H1 (cell line): ENCODE measurements at regions not wholly inside any gene's neighbourhood (a gene's known extent, or its start where the extent isn't known, plus 50 kb on each side); places are given as distances from the start of the nearest gene placed in this dataset.

Experiments used
- CTCF ChIA-PET: fragments of 300-600 bp; sonication (Branson Sonifier 250); formaldehyde crosslinking; loops from one replicate; lab custom pipeline; 2021; ENCODE audit not compliant: partially characterized antibody; lab: Charles Lee
- POLR2A ChIA-PET: fragments of 300-600 bp; sonication (Branson Sonifier 250); formaldehyde crosslinking; loops from one replicate; lab custom pipeline; 2021; ENCODE audit warnings: inconsistent platforms; ENCODE audit not compliant: partially characterized antibody; lab: Charles Lee
- DNase-seq, 2 experiments: peaks; one replicate each; pipeline versions ENCODE4 v3.0.0 to v3.0.0-alpha.2; 2010 to 2022; ENCODE audit warnings: low spot score in 2 of 2, low read depth in 1 of 2, mixed read lengths in 1 of 2
- FAIRE-seq: peaks from 2 replicates; lab custom pipeline; 2011; peaks lifted over from hg19 to GRCh38; lab: Jason Lieb, UNC
- H2AFZ ChIP-seq: 2 replicates; pipeline ENCODE4 v1.8.1; 2012; ENCODE audit warnings: low read length, inconsistent platforms
- H2AK5ac ChIP-seq: 2 replicates; pipeline ENCODE4 v1.6.1; 2013; ENCODE audit warnings: low read depth, low read length
- H2BK120ac ChIP-seq: replicated peaks from 2 replicates; pipeline ENCODE3; 2013; ENCODE audit warnings: low read depth, low read length, inconsistent platforms
- H2BK12ac ChIP-seq: 2 replicates; pipeline ENCODE4 v1.6.1; 2013; ENCODE audit warnings: low read depth, low read length
- H2BK15ac ChIP-seq: 2 replicates; pipeline ENCODE4 v1.6.1; 2013; ENCODE audit warnings: low read length
- H2BK20ac ChIP-seq: 2 replicates; pipeline ENCODE4 v1.6.1; 2013; ENCODE audit warnings: low read length
- H2BK5ac ChIP-seq: 2 replicates; pipeline ENCODE4 v1.6.1; 2013; ENCODE audit warnings: low read depth, low read length
- H3K14ac ChIP-seq: 2 replicates; pipeline ENCODE4 v1.6.1; 2013; ENCODE audit warnings: inconsistent platforms; ENCODE audit not compliant: insufficient read length
- H3K18ac ChIP-seq: 2 replicates; pipeline ENCODE4 v1.6.1; 2013; ENCODE audit warnings: low read length; ENCODE audit errors: extremely low read depth
- H3K23ac ChIP-seq: 2 replicates; pipeline ENCODE4 v1.6.1; 2013; ENCODE audit warnings: inconsistent platforms; ENCODE audit not compliant: insufficient read length
- H3K23me2 ChIP-seq: 2 replicates; pipeline ENCODE4 v1.6.1; 2013; ENCODE audit warnings: low read depth, low read length
- H3K27ac ChIP-seq: 2 replicates; pipeline ENCODE4 v1.6.1; 2011; ENCODE audit warnings: low read depth, low read length, inconsistent platforms
- H3K27me3 ChIP-seq, 4 experiments: replicated peaks in 1 of 4; 1 replicate in 1 of 4; 2 replicates in 3 of 4; pipeline versions ENCODE4 v1.6.1 to v1.8.1; 2011 to 2013; ENCODE audit warnings: low read length in 3 of 4, mild to moderate bottlenecking in 3 of 4, inconsistent platforms in 2 of 4, mixed read lengths in 2 of 4, moderate library complexity in 1 of 4; ENCODE audit not compliant: control insufficient read depth in 3 of 4, insufficient read depth in 3 of 4; ENCODE audit errors: extremely low read depth in 1 of 4
- H3K36me3 ChIP-seq, 4 experiments: 2 replicates each; pipeline versions ENCODE4 v1.6.1 to v1.8.1; 2011 to 2013; ENCODE audit warnings: mild to moderate bottlenecking in 4 of 4, low read length in 3 of 4, moderate library complexity in 2 of 4, control low read depth in 1 of 4, inconsistent platforms in 1 of 4; ENCODE audit not compliant: insufficient read depth in 4 of 4, control insufficient read depth in 2 of 4
- H3K4ac ChIP-seq: replicated peaks from 2 replicates; pipeline ENCODE3; 2013; ENCODE audit warnings: low read length, low read depth, mixed read lengths, inconsistent platforms; ENCODE audit not compliant: insufficient read length
- H3K4me1 ChIP-seq, 4 experiments: replicated peaks in 1 of 4; 1 replicate in 1 of 4; 2 replicates in 3 of 4; pipeline versions ENCODE4 v1.6.1 to v1.8.1; 2011 to 2013; ENCODE audit warnings: low read length in 3 of 4, inconsistent platforms in 2 of 4, mixed read lengths in 1 of 4; ENCODE audit not compliant: insufficient read depth in 4 of 4, control insufficient read depth in 3 of 4
- H3K4me2 ChIP-seq, 2 experiments: 2 replicates each; pipeline versions ENCODE4 v1.6.1 to v1.8.1; 2011 to 2013; ENCODE audit warnings: low read depth in 2 of 2, low read length in 2 of 2, control low read depth in 1 of 2, inconsistent platforms in 1 of 2, mild to moderate bottlenecking in 1 of 2; ENCODE audit not compliant: insufficient read depth in 1 of 2
- H3K4me3 ChIP-seq, 4 experiments: fragments of 200-600, 300-600 bp in 1 of 4; sonication (generic), shearing (Covaris generic), sonication (Bioruptor Twin) in 1 of 4; 2 replicates each; pipeline versions ENCODE4 v1.5.1 to v1.8.1; 2011 to 2016; ENCODE audit warnings: low read length in 4 of 4, low read depth in 3 of 4, control low read depth in 2 of 4, inconsistent platforms in 2 of 4, mild to moderate bottlenecking in 2 of 4, mixed read lengths in 1 of 4, moderate library complexity in 1 of 4; ENCODE audit not compliant: insufficient read depth in 2 of 4; ENCODE audit errors: extremely low read depth in 1 of 4
- H3K56ac ChIP-seq: replicated peaks from 2 replicates; pipeline ENCODE3; 2013; ENCODE audit warnings: low read depth, mild to moderate bottlenecking, mixed read lengths, low read length, inconsistent platforms; ENCODE audit not compliant: insufficient read length
- H3K79me1 ChIP-seq: 2 replicates; pipeline ENCODE4 v1.6.1; 2013; ENCODE audit warnings: low read depth, low read length, control low read depth
- H3K79me2 ChIP-seq, 2 experiments: 2 replicates each; pipeline versions ENCODE4 v1.6.1 to v1.8.1; 2012 to 2013; ENCODE audit warnings: low read length in 2 of 2, mild to moderate bottlenecking in 2 of 2, inconsistent platforms in 1 of 2; ENCODE audit not compliant: insufficient read depth in 2 of 2, control insufficient read depth in 1 of 2
- H3K9ac ChIP-seq, 4 experiments: replicated peaks in 1 of 4; 1 replicate in 1 of 4; 2 replicates in 3 of 4; pipeline versions ENCODE4 v1.6.1 to v1.8.1; 2011 to 2013; ENCODE audit warnings: low read depth in 3 of 4, low read length in 3 of 4, control low read depth in 2 of 4, mild to moderate bottlenecking in 2 of 4, moderate library complexity in 2 of 4, inconsistent platforms in 1 of 4; ENCODE audit errors: extremely low read depth in 1 of 4
- H3K9me3 ChIP-seq, 2 experiments: 2 replicates each; pipeline versions ENCODE4 v1.6.1 to v1.8.1; 2012 to 2013; ENCODE audit warnings: mild to moderate bottlenecking in 2 of 2, moderate library complexity in 2 of 2, control low read depth in 1 of 2, inconsistent platforms in 1 of 2, low read depth in 1 of 2, low read length in 1 of 2, mixed read lengths in 1 of 2; ENCODE audit not compliant: insufficient read depth in 2 of 2
- H4K20me1 ChIP-seq, 2 experiments: replicated peaks in 1 of 2; 2 replicates each; pipeline versions ENCODE3 to v1.8.1; 2011 to 2013; ENCODE audit warnings: inconsistent platforms in 2 of 2, low read length in 2 of 2, mild to moderate bottlenecking in 1 of 2; ENCODE audit not compliant: insufficient read depth in 2 of 2, control insufficient read depth in 1 of 2
- H4K5ac ChIP-seq: 2 replicates; pipeline ENCODE4 v1.6.1; 2013; ENCODE audit warnings: low read length, low read depth, mixed read lengths, inconsistent platforms; ENCODE audit not compliant: insufficient read length
- H4K8ac ChIP-seq: 2 replicates; pipeline ENCODE4 v1.8.0; 2013; ENCODE audit warnings: mild to moderate bottlenecking, moderate library complexity, low read length, inconsistent platforms; ENCODE audit not compliant: insufficient read depth; ENCODE audit errors: extremely low read depth
- H4K91ac ChIP-seq: replicated peaks from 2 replicates; pipeline ENCODE3; 2013; ENCODE audit warnings: low read length, mixed read lengths, inconsistent platforms; ENCODE audit not compliant: insufficient read length
- NANOG ChIP-seq: IDR thresholded peaks from 2 replicates; pipeline ENCODE4 v1.6.1; 2011; ENCODE audit warnings: low read length, low read depth, mild to moderate bottlenecking, inconsistent platforms; ENCODE audit not compliant: insufficient read depth, poor library complexity, severe bottlenecking
- SP2 ChIP-seq: IDR thresholded peaks from 2 replicates; pipeline ENCODE4 v1.6.1; 2012; ENCODE audit warnings: mild to moderate bottlenecking, low read length, inconsistent platforms
- WGBS, 2 experiments: shearing (Covaris generic) in 1 of 2; methylation state at CpG; one replicate each; pipeline versions ENCODE4 v1.1.6 to v1.1.7; 2013 to 2015; ENCODE audit warnings: low lambda C conversion rate in 2 of 2, mixed read lengths in 2 of 2, inconsistent platforms in 1 of 2, low coverage in 1 of 2, missing lambda C conversion rate in 1 of 2; ENCODE audit not compliant: insufficient replicate concordance in 2 of 2, insufficient coverage in 1 of 2, insufficient read length in 1 of 2; ENCODE audit errors: extremely low coverage in 1 of 2, missing lambda C conversion rate in 1 of 2; 5-methylcytosine and 5-hydroxymethylcytosine counted together

GRCh38 chr21:38923429-38923828, 117.7 kb downstream of the ETS2 start:
- POLR2A ChIA-PET: no interaction called here
- DNase-seq: no peak
- TF ChIP-seq SP2 (no peak), NANOG (no peak)

More at GRCh38 chr21:38923429-38923828, 117.7 kb downstream of the ETS2 start:
- H3K4ac ChIP-seq: no peak overlapping the region
- no peaks in the 10 kb centered on the region for H3K23me2 ChIP-seq
- no peak overlapping the region for H3K4me2 ChIP-seq
- no peaks in the 10 kb centered on the region for H4K20me1 ChIP-seq
- H3K4me3 ChIP-seq: no peak overlapping the region
- H2BK15ac ChIP-seq: no peak overlapping the region
- H2BK12ac ChIP-seq: no peak overlapping the region
- CTCF ChIA-PET: no interaction called here
- no peak overlapping the region for H2BK5ac ChIP-seq
- no peak for FAIRE-seq
- H3K4me1 ChIP-seq: no peaks in the 10 kb centered on the region; a peak in 1 of 7 replicates
- 90% methylated on average over 4 of the region's 4 CpGs; no CpG with 5 or more reads in 1 of the 2 experiments for WGBS, 2 experiments
- H2AFZ ChIP-seq: no peak overlapping the region
- no peak overlapping the region for H4K91ac ChIP-seq
- H3K79me1 ChIP-seq: no peaks in the 10 kb centered on the region
- no peaks in the 10 kb centered on the region for H3K79me2 ChIP-seq
- H2BK120ac ChIP-seq: no peak overlapping the region
- H3K9ac ChIP-seq: no peak overlapping the region
- H2BK20ac ChIP-seq: no peak overlapping the region
- no peak overlapping the region for H3K27ac ChIP-seq
- H3K27me3 ChIP-seq: no peaks in the 10 kb centered on the region
- H4K8ac ChIP-seq: no peak overlapping the region
- H3K36me3 ChIP-seq: no peaks in the 10 kb centered on the region
- no peaks in the 10 kb centered on the region for H3K9me3 ChIP-seq
- no peak overlapping the region for H3K23ac ChIP-seq
- no peak overlapping the region for H3K56ac ChIP-seq
- no peak overlapping the region for H2AK5ac ChIP-seq
- H3K18ac ChIP-seq: no peak overlapping the region
- H3K14ac ChIP-seq: no peak overlapping the region
- no peak overlapping the region for H4K5ac ChIP-seq
